Suprapubic skin (tissue), 3 donors: ENCODE measurements at regions not wholly inside any gene's neighbourhood (a gene's known extent, or its start where the extent isn't known, plus 50 kb on each side); places are given as distances from the start of the nearest gene placed in this dataset.

ENCODE experiments used
- POLR2AphosphoS5 ChIP-seq, 3 donors: sonication (generic); formaldehyde crosslinking; IDR thresholded peaks; one replicate each; pipeline ENCODE4 v1.6.1; 2017; ENCODE audit warnings: antibody characterized with exemption in 3 of 3
- TF ChIP-seq, protein P1 (sequence below), 2 donors: fragments of 200-600 bp in 1 of 2; fragments of 450-650 bp in 1 of 2; sonication (generic) in 1 of 2; IDR thresholded peaks; one replicate each; pipeline ENCODE4 v1.5.1; 2016 to 2019; ENCODE audit warnings: antibody characterized with exemption in 2 of 2, mild to moderate bottlenecking in 1 of 2, moderate library complexity in 1 of 2

DNA sequence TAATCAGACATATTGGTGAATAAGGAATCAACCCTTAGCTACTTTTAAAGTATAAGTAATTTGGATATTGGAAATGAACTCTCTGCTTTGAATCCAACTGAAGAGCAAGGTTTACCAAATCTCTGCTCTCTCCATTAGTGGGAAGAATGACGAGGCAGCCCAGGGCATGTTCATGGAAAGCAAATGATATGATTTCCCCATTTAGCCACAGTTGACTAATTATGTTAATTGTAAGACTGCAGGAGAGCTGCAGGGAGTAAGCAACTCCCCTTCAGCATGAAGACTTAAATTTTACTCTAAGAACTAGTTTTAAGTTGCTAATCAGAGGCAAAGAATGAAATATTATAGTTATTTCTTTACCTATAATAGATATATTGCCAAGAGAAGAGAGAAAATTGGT is 194.3 kb upstream of the CD180 start:
- TF ChIP-seq POLR2AphosphoS5 (IDR thresholded peaks at IDR 0.05) = no peak
- TF ChIP-seq, protein P1, sequence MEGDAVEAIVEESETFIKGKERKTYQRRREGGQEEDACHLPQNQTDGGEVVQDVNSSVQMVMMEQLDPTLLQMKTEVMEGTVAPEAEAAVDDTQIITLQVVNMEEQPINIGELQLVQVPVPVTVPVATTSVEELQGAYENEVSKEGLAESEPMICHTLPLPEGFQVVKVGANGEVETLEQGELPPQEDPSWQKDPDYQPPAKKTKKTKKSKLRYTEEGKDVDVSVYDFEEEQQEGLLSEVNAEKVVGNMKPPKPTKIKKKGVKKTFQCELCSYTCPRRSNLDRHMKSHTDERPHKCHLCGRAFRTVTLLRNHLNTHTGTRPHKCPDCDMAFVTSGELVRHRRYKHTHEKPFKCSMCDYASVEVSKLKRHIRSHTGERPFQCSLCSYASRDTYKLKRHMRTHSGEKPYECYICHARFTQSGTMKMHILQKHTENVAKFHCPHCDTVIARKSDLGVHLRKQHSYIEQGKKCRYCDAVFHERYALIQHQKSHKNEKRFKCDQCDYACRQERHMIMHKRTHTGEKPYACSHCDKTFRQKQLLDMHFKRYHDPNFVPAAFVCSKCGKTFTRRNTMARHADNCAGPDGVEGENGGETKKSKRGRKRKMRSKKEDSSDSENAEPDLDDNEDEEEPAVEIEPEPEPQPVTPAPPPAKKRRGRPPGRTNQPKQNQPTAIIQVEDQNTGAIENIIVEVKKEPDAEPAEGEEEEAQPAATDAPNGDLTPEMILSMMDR (IDR thresholded peaks at IDR 0.05) = no peak
